GM21526 (cell line): ENCODE measurements at regions not wholly inside any gene's neighbourhood (a gene's known extent, or its start where the extent isn't known, plus 50 kb on each side); places are given as distances from the start of the nearest gene placed in this dataset.

ENCODE experiments used
- ATAC-seq: cut with Tn5 transposase; IDR thresholded peaks from one replicate; pipeline ENCODE4 v1.9.1; 2021; ENCODE audit warnings: moderate library complexity; ENCODE audit not compliant: unreplicated experiment, low FRiP score

GRCh38 chr5:44868541-44868940, 59.8 kb downstream of the MRPS30 start:
- no peak for ATAC-seq

DNA sequence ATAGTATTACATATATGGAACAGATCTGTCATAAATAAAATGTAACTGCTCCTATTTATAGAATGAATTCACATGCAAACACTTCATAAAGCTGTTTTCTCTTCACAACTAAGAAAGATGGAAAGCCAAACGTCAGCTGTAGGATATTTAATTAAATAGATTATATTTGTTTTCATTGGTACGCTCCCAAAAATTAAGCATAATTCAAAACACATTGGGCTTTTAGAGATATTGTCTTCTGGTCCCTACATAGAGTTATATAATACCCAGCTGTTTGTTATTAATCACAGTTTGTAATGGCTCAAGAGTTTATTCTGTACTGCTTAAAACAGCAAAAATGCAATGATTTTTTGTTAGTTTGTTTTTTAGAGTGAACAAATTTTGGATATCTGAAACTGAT, 61.2 kb downstream of the MRPS30 start:
- no peak for ATAC-seq

GRCh38 chr5:44870430-44870829, 61.7 kb downstream of the MRPS30 start:
- ATAC-seq, result no peak

GRCh38 chr5:44871401-44871800, 62.7 kb downstream of the MRPS30 start:
- no peak for ATAC-seq

DNA sequence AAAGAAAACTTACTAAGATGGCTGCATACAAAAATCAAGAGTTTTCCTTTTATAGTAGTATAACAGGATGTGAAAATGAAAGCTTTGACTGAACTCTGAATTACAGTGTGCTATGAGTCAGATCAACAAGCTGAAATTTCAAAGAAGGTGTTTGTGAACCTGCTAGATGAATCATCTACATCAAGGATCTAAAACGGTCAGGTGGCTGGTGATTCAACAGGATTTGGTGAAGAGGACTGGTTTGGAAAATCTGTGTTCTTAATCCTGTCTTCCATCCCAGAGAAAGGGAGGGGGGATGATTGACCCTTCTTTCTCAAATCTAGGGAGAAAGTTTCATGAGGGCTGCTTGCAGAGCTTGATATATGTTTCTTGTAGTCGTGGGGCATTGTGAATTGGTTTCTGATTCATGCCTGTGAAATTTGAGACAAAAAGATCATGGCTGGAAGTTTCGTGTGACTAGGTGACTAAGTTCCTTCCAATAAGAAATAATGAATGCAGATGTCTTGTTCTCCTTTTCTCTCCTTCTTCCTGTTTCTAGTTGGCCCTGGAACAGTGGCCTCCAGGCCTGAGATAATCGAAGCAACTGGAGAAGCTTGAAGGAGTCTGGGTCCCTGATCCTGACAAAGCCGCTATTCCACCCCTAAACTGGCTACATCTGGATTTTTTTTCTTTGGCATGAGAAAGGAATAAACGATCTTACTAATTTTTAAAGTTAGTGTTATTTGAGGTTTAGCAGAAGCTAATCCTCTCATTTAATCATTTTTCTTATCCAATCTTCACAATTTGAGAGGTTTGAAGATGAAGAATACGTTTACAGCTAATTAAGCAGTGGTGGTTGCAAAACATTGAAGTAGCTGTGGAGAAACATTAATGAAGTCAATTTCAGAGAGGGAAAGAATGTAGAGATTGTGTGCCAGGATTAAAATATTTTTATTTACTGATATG, 67.2 kb downstream of the MRPS30 start:
- peak; percentile 99 for ATAC-seq

- ATAC-seq, result no peak
Observed at GRCh38 chr5:44881266-44881665, 72.5 kb downstream of the MRPS30 start.

DNA sequence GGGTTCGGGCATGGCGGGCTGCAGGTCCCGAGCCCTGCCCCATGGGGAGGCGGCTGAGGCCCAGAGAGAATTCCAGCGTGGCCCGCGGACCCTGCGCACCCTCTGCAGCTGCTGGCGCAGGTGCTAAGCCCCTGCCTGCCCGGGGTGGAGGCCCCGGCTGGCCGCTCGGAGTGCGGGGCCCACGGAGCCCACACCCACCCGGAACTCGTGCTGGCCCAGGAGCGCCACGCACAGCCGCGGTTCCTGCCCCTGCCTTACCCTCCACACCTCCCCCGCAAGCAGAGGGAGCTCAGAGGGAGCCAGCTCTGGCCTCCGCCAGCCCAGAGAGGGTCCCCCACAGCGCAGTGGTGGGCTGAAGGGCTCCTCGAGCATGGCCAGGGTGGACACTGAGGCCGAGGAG, 75.3 kb downstream of the MRPS30 start:
- no peak for ATAC-seq

DNA sequence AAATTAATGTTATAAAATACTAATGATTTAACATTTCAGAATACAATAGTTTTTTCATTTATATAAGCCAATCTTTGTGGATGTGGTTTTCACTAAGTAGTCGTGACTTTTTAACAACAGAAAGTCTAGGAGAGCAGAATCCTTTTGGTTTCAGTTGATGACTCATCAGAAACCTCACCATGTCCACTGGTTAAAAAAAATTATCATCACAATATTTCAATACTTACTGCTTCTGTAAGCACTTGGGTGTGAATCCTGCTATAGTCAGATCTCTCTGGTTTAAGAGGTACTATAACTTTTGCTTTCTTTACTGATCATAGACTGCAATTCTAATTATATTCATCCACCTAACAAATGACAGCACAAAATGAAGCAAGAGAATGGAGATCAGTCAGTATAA, 77.2 kb downstream of the MRPS30 start:
- peak; percentile 89 for ATAC-seq

DNA sequence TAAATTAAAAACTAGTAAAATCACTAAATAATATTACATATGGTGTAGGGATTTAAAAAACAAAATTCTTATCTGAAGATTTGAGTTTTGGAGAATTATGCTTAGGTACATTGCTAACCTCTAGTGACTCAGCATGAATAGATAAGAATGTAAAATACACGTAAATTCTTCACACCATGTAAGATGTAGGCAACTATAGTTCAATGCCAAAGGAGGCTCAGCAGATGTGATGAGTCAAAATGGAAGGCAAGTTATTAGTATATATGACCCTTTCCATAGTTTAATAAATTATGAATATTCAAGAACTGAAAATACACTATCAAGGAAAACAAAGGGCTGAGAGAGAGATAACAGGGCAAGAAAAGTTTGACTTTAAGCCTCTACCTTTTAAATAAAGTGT, 79.0 kb downstream of the MRPS30 start:
- ATAC-seq, result no peak

- ATAC-seq, result no peak
Observed at GRCh38 chr5:44888435-44888834, 79.7 kb downstream of the MRPS30 start.

DNA sequence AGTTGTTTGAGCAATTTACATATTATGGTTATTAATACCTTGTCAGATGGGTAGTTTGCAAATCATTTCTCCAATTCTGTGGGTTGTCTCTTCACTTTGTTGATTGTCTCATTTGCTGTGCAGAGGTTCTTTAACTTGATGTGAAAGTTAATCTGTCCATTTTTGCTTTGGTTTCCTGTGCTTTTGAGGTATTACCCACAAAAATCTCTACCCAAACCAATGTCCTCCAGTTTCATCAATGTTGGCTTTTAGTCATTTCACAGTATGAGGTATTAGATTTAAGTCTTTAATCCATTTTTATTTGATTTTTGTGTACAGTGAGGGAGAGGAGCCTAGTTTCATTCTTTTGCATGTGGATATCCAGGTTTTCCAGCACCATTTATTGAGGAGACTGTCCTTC, 82.4 kb downstream of the MRPS30 start:
- ATAC-seq, result no peak

DNA sequence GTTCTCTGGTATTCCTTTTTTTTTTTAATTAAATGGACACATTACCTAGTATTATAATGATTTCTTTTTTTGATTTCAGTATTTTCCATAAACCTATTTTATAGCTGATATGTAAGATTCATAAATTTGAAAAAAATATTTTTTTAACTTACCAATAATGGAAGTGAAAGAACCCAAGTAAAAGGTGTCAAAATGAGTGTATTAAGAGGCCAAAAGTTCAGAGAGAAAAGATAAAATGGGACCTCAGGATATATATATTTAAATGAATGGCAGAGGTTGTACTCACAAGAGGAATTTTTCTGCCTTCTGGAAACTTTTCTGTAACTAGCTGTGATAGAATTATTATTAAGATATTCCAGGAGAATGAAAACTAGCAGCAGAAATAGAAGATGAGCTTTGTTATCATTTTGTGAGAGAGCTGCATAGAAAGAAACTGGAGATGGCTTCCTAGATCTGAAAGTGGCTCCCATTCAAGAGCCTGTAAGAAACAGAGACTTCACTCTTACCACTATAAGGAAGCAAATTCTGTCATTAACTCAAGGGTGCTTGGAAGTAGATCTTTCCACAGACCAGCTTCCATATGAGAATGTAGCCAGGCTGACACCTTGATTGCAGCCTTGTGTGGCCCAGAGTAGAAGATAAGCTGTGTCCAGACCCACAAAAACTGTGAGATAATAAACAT, 91.7 kb downstream of the MRPS30 start:
- ATAC-seq, result peak; percentile 52

DNA sequence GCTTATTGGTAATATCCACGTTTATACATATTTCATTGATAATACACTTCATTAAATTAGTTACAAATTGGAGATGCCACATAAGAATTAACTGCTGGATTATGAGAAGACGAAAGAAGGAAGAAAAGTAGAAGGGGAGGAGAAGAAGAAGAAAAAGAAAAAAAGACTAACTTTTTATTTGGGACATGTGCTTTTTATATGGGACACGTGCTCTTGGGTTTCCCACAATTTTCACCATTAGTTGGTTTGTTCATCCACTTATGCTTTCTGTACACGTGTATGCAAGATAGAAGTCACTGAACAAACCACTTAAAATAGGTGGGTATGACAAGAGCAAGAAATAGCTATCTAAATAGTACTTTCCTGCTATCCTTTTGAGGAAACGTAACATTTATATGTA, 98.6 kb downstream of the MRPS30 start:
- no peak for ATAC-seq

DNA sequence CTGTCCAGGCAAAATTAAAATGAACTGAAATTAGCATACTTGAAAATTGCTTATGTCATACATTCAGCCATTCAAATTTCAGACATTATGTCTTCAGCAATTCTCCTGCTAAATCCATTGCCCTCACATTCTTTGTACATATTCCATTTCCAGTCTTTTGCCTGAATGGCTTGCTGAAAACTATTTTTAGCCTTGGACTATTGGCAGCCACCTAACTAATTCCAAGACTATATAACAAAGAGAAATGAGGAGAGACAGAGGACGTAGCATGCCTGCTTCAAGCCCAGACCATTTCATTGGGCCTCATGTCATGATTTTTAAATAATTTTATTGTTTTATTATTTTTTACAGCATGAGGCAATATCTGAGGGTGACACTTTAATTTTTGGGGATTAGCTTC, 100.3 kb downstream of the MRPS30 start:
- no peak for ATAC-seq

- ATAC-seq, result no peak
Observed at GRCh38 chr5:44911501-44911900, 102.8 kb downstream of the MRPS30 start.

DNA sequence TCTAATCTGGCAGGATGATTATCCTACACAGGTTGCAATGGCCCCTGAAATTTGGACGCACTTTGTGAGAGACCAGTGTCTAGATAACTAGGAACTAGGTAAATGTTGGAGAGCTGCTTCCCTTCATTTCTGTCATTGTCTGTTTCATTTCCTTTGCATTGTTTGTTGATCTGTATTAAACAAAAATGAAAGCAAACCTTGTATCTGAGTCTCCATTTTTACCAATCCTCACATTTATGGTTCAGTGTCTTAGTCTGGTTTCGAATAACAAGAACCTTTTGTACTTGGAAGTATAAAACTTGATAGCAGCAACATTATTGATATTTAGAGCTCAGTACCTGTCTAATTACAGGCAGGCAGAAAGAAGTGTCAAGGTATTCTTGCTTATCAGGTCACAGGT, 105.5 kb downstream of the MRPS30 start:
- ATAC-seq, result no peak

DNA sequence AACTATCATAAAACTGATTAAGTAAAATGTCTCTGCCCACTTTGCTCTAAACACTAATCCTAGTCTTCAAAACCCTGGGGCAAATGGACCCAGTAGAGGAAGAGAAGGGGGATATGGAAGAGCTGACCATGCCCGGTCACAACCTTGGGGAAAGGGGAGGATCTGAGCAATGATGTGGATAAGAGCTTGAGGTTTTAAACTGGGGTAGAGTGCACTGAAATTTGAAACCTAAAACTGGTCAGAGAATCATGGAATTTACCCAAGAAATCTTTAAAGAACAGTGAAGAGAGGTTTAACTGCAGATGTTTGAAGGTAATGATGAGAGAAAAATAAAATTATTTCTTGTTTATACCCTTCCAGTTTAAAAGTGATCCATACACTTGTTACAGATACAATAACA, 110.8 kb downstream of the MRPS30 start:
- ATAC-seq, result no peak

- no peak for ATAC-seq
Observed at GRCh38 chr5:44927115-44927733, 118.5 kb downstream of the MRPS30 start.

DNA sequence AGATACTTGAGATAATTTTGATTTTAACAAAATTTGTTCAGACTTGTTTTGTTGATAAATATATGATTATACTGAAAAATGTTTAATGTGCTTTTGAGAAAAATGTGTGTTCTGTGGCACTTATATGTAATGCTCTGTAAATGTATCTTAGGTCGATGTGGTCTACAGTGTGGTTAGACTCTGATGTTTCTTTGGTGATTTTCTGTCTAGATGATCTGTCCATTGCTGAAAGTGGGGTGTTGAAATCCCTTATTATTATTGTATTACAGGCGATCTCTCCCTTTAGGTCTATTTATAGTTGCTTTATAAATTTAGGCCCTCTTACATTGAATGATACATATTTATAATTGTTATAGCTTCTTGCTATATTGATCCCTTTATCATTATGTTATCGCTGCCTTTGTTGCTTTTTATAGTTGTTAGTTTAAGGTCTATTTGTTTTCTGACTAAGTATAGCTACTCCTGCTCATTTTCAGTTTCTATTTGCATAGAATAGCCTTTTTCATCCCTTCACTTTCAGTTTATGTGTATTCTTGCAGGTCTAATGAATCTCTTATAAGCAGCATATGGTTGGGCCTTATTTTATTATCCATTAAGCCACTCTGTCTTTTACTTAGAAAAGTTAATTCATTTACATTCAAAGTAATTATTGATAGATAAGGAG, 124.3 kb downstream of the MRPS30 start:
- peak; percentile 96 for ATAC-seq

DNA sequence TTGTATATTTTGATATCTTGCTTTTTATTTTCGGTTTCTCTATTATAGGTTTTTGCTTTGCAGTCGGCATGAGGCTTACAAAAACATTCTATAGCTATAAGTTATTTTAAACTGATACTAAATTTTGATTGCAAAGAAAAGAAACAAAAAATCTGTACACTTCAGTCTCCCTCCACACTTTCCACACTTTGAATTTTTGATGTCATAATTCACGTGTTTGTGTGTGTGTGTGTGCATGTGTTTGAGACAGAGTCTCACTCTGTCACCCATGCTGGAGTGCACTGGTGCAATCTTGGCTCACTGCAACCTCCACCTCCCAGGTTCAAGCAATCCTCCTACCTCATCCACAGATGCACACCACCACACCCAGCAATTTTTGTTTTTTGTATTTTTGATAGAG, 124.9 kb downstream of the MRPS30 start:
- ATAC-seq, result peak; percentile 19

- no peak for ATAC-seq
Observed at GRCh38 chr5:44935262-44935661, 126.5 kb downstream of the MRPS30 start.
